T-cell (primary cell): ENCODE measurements at regions not wholly inside any gene's neighbourhood (a gene's known extent, or its start where the extent isn't known, plus 50 kb on each side); places are given as distances from the start of the nearest gene placed in this dataset.
"Not testable (repeated sequence)": the region's sequence is repeated elsewhere in the genome, so short reads cannot be mapped to it uniquely, and the experiment has no call there.

ENCODE experiments used
- ATAC-seq, 4 experiments: fragments of 200-7000 bp in 3 of 4; fragments of 150-1000 bp in 1 of 4; cut with Tn5 transposase; replicated peaks in 1 of 4; 1 replicate in 3 of 4; 2 replicates in 1 of 4; pipeline ENCODE4 v1.10.0; 2021; ENCODE audit warnings: moderate library complexity in 3 of 4, mild to moderate bottlenecking in 2 of 4, moderate number of reproducible peaks in 1 of 4
- CTCF ChIA-PET, 2 donors: fragments of 300-600 bp; sonication (Branson Sonifier 250); formaldehyde crosslinking; loops; one replicate each; lab custom pipeline; 2022; ENCODE audit warnings: antibody characterized with exemption in 2 of 2; lab: Charles Lee
- POLR2A ChIA-PET, 2 donors: fragments of 300-600 bp; sonication (Branson Sonifier 250); formaldehyde crosslinking; loops; one replicate each; lab custom pipeline; 2022; ENCODE audit warnings: antibody characterized with exemption in 2 of 2; lab: Charles Lee
- DNase-seq, 35 experiments: peaks; one replicate each; pipeline versions ENCODE4 v3.0.0 to v3.0.0-alpha.2; 2013 to 2023
- H3K27ac ChIP-seq: one replicate; pipeline ENCODE4 v1.5.1; 2013; ENCODE audit warnings: low read length
- H3K27me3 ChIP-seq, 2 experiments: replicated peaks in 1 of 2; 1 replicate in 1 of 2; 2 replicates in 1 of 2; pipeline versions ENCODE4 v1.6.1 to v1.7.0; 2013; ENCODE audit warnings: low read length in 1 of 2, mixed read lengths in 1 of 2; ENCODE audit not compliant: control insufficient read depth in 2 of 2, insufficient read depth in 2 of 2; ENCODE audit errors: extremely low read depth in 1 of 2
- H3K36me3 ChIP-seq, 2 donors: 1 replicate in 1 of 2; 2 replicates in 1 of 2; pipeline versions ENCODE4 v1.6.1 to v1.7.0; 2013; ENCODE audit warnings: low read length in 1 of 2; ENCODE audit not compliant: control insufficient read depth in 2 of 2, insufficient read depth in 1 of 2; ENCODE audit errors: extremely low read depth in 1 of 2
- H3K4me1 ChIP-seq, 2 experiments: 1 replicate in 1 of 2; 2 replicates in 1 of 2; pipeline versions ENCODE4 v1.6.1 to v1.7.0; 2013; ENCODE audit warnings: low read length in 2 of 2, mixed read lengths in 1 of 2; ENCODE audit not compliant: insufficient read depth in 2 of 2, control insufficient read depth in 1 of 2; ENCODE audit errors: extremely low read depth in 1 of 2
- H3K4me3 ChIP-seq, 2 donors: 1 replicate in 1 of 2; 2 replicates in 1 of 2; pipeline versions ENCODE4 v1.5.1 to v1.7.0; 2013; ENCODE audit warnings: mild to moderate bottlenecking in 2 of 2, low read length in 1 of 2, moderate library complexity in 1 of 2; ENCODE audit not compliant: control insufficient read depth in 1 of 2; ENCODE audit errors: extremely low read depth in 1 of 2
- H3K9me3 ChIP-seq: 2 replicates; pipeline ENCODE4 v1.7.0; 2013
- H3K27ac Mint-ChIP-seq, 2 donors: one replicate each; pipeline ENCODE4 v1.8.0; 2020 to 2021; ENCODE audit warnings: mild to moderate bottlenecking in 2 of 2, mixed read lengths in 2 of 2
- H3K27me3 Mint-ChIP-seq, 2 donors: one replicate each; pipeline ENCODE4 v1.8.0; 2021 to 2022; ENCODE audit warnings: mixed read lengths in 2 of 2
- H3K36me3 Mint-ChIP-seq: one replicate; pipeline ENCODE4 v1.8.0; 2021; ENCODE audit warnings: mixed read lengths
- H3K4me1 Mint-ChIP-seq, 3 donors: one replicate each; pipeline ENCODE4 v1.8.0; 2020 to 2022; ENCODE audit warnings: mixed read lengths in 3 of 3, mild to moderate bottlenecking in 1 of 3
- H3K4me3 Mint-ChIP-seq, 3 donors: one replicate each; pipeline ENCODE4 v1.8.0; 2020 to 2022; ENCODE audit warnings: mild to moderate bottlenecking in 3 of 3, mixed read lengths in 3 of 3, moderate library complexity in 3 of 3
- H3K9me3 Mint-ChIP-seq, 3 donors: one replicate each; pipeline ENCODE4 v1.8.0; 2020 to 2022; ENCODE audit warnings: mixed read lengths in 3 of 3
- WGBS: methylation state at CpG from one replicate; pipeline ENCODE4 v1.1.5; 2013; ENCODE audit warnings: missing lambda C conversion rate; ENCODE audit not compliant: insufficient coverage; 5-methylcytosine and 5-hydroxymethylcytosine counted together

DNA sequence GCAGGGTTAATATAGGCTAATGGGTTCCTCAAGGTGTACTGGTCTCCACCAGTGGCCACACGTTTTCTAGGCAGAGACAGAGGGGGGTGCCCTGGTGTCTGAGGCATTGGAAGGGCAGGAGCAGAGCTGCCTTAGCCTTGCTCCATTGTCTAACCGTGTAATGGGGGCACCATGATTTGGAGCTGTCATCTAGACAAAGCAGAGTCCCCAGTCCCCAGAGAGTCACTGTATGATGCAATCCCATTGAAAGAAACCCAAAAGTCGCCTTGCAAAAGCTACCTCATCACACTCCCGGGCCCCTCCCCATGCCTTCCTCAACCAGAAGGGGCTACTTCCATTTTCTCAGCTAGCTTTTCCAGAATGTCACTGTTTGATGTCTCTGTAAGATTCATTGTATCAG, 487.1 kb downstream of the AACS start:
- H3K4me1 ChIP-seq: no peaks in the 10 kb centered on the region
- ATAC-seq (no peak), DNase-seq (no peak)
- 75% methylated on average over 2 of the region's 4 CpGs for WGBS
- Mint-ChIP-seq H3K27ac (no peak overlapping the region), H3K9me3 (peaks cover 2 to 10% (median 3%) of the 10 kb centered on the region in 3 donors), H3K4me1 (no peaks in the 10 kb centered on the region), H3K4me3 (no peak overlapping the region), H3K27me3 (peaks cover 0 to 2% of the 10 kb centered on the region in 2 donors), H3K36me3 (no peaks in the 10 kb centered on the region)
- H3K27ac ChIP-seq: no peak overlapping the region
- no peaks in the 10 kb centered on the region for H3K27me3 ChIP-seq
- ChIA-PET POLR2A (no interaction called here), CTCF (no interaction called here)
- H3K9me3 ChIP-seq: no peaks in the 10 kb centered on the region
- no peaks in the 10 kb centered on the region for H3K36me3 ChIP-seq
- H3K4me3 ChIP-seq: no peak overlapping the region

DNA sequence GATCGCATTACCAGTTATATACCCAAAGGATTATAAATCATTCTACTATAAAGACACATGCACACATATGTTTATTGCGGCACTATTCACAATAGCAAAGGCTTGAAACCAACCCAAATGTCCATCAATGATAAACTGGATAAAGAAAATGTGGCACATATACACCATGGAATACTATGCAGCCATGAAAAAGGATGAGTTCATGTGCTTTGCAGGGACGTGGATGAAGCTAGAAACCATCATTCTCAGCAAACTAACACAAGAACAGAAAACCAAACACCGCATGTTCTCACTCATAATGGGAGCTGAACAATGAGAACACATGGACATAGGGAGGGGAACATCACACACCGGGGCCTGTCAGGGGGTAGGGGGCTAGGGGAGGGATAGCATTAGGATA, 495.8 kb downstream of the AACS start:
- H3K4me1 Mint-ChIP-seq, H3K27ac ChIP-seq, DNase-seq, H3K36me3 Mint-ChIP-seq, H3K4me3 Mint-ChIP-seq, H3K27ac Mint-ChIP-seq, H3K4me1 ChIP-seq, H3K27me3 Mint-ChIP-seq, CTCF ChIA-PET, POLR2A ChIA-PET, H3K4me3 ChIP-seq, H3K9me3 ChIP-seq, H3K36me3 ChIP-seq, H3K27me3 ChIP-seq, ATAC-seq: not testable (repeated sequence)
- WGBS: no CpG with 5 or more reads among the region's 5 CpGs
- peaks cover 2 to 11% (median 10%) of the 10 kb centered on the region in 3 donors for H3K9me3 Mint-ChIP-seq

GRCh38 chr12:125564753-125565152, 499.5 kb downstream of the AACS start:
- Histone ChIP-seq H3K36me3 (no peaks in the 10 kb centered on the region), H3K4me3 (no peak overlapping the region), H3K4me1 (no peaks in the 10 kb centered on the region), H3K27me3 (no peaks in the 10 kb centered on the region), H3K27ac (no peak overlapping the region), H3K9me3 (no peaks in the 10 kb centered on the region)
- 83% methylated on average over 1 of the region's 4 CpGs for WGBS
- DNase-seq: no peak
- Mint-ChIP-seq H3K27ac (no peak overlapping the region), H3K4me1 (no peaks in the 10 kb centered on the region), H3K9me3 (peaks cover 2 to 13% (median 11%) of the 10 kb centered on the region in 3 donors), H3K27me3 (no peaks in the 10 kb centered on the region), H3K36me3 (no peaks in the 10 kb centered on the region), H3K4me3 (no peak overlapping the region)
- ATAC-seq: no peak
- ChIA-PET POLR2A (no interaction called here), CTCF (no interaction called here)

GRCh38 chr12:125567581-125567980, 502.3 kb downstream of the AACS start:
- Mint-ChIP-seq H3K27me3 (no peaks in the 10 kb centered on the region), H3K4me1 (no peaks in the 10 kb centered on the region), H3K4me3 (no peak overlapping the region), H3K9me3 (peaks cover 0 to 13% (median 7%) of the 10 kb centered on the region in 3 donors), H3K27ac (no peak overlapping the region), H3K36me3 (no peaks in the 10 kb centered on the region)
- DNase-seq (no peak), ATAC-seq (no peak)
- CTCF ChIA-PET: no interaction called here
- Histone ChIP-seq H3K27ac (no peak overlapping the region), H3K27me3 (no peaks in the 10 kb centered on the region), H3K9me3 (no peaks in the 10 kb centered on the region), H3K4me3 (no peak overlapping the region), H3K4me1 (no peaks in the 10 kb centered on the region), H3K36me3 (no peaks in the 10 kb centered on the region)
- WGBS: 80% methylated on average over 1 of the region's 6 CpGs
- POLR2A ChIA-PET: no interaction called here

- ChIA-PET CTCF (no interaction called here), POLR2A (no interaction called here)
- no peaks in the 10 kb centered on the region for H3K9me3 ChIP-seq
- H3K36me3 Mint-ChIP-seq: no peaks in the 10 kb centered on the region
- no peak overlapping the region for H3K4me3 Mint-ChIP-seq
- H3K9me3 Mint-ChIP-seq: peaks cover 0 to 13% (median 7%) of the 10 kb centered on the region in 3 donors
- ATAC-seq: no peak
- no peaks in the 10 kb centered on the region for H3K27me3 Mint-ChIP-seq
- no peaks in the 10 kb centered on the region for H3K27me3 ChIP-seq
- H3K36me3 ChIP-seq: no peaks in the 10 kb centered on the region
- WGBS: 45% methylated on average over 2 of the region's 4 CpGs
- no peaks in the 10 kb centered on the region for H3K4me1 Mint-ChIP-seq
- H3K27ac Mint-ChIP-seq: no peak overlapping the region
- H3K4me1 ChIP-seq: no peaks in the 10 kb centered on the region
- H3K27ac ChIP-seq: no peak overlapping the region
- H3K4me3 ChIP-seq: no peak overlapping the region
- no peak for DNase-seq
These were observed 503.1 kb downstream of the AACS start for GRCh38 chr12:125568306-125568705.

DNA sequence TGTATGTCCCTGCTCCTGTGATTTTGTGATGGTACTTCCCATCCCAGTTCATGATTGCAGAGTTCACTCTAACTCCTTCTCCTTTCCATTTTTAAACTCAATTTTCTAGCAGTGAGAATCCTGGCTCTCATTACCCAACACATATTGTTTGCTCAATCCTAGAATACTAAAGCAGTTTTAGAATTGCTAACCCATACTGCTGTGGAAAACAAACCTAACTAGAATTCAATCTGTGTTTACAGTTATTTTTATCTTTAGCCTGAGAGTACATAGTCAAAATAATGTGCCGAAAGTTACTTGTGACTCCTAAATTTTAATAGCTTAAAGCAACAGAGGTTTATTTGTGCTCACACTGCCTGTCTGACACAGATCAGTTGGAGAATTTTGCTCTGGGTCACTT, 508.0 kb downstream of the AACS start:
- ChIA-PET CTCF (interaction anchor here in 1 of 2 donors (0.5 kb wide), 1 partner anchor 16 kb away, joined by 3 read pairs; no protein-coding TSS in a partner anchor), POLR2A (no interaction called here)
- peaks cover 2 to 13% (median 5%) of the 10 kb centered on the region in 3 donors for H3K9me3 Mint-ChIP-seq
- 100% methylated on average over 1 of the region's 1 CpG for WGBS
- Histone ChIP-seq H3K9me3 (no peaks in the 10 kb centered on the region), H3K36me3 (no peaks in the 10 kb centered on the region), H3K4me3 (no peak overlapping the region), H3K27ac (no peak overlapping the region), H3K4me1 (no peaks in the 10 kb centered on the region), H3K27me3 (no peaks in the 10 kb centered on the region)
- no peaks in the 10 kb centered on the region for H3K36me3 Mint-ChIP-seq
- DNase-seq (no peak), ATAC-seq (no peak)
- no peaks in the 10 kb centered on the region for H3K4me1 Mint-ChIP-seq
- H3K27ac Mint-ChIP-seq: no peak overlapping the region
- H3K4me3 Mint-ChIP-seq: no peak overlapping the region
- H3K27me3 Mint-ChIP-seq: no peaks in the 10 kb centered on the region

GRCh38 chr12:125577334-125577733, 512.1 kb downstream of the AACS start:
- Histone ChIP-seq H3K27ac (no peak overlapping the region), H3K4me3 (no peak overlapping the region), H3K9me3 (no peaks in the 10 kb centered on the region), H3K27me3 (peaks cover 0 to 2% of the 10 kb centered on the region in 2 experiments), H3K4me1 (no peaks in the 10 kb centered on the region), H3K36me3 (no peaks in the 10 kb centered on the region)
- ATAC-seq (no peak), DNase-seq (no peak)
- H3K4me3 Mint-ChIP-seq: no peak overlapping the region
- H3K27me3 Mint-ChIP-seq: no peaks in the 10 kb centered on the region
- CTCF ChIA-PET: no interaction called here
- H3K36me3 Mint-ChIP-seq: no peaks in the 10 kb centered on the region
- peaks cover 9 to 35% (median 23%) of the 10 kb centered on the region in 3 donors for H3K9me3 Mint-ChIP-seq
- no peak overlapping the region for H3K27ac Mint-ChIP-seq
- no peaks in the 10 kb centered on the region for H3K4me1 Mint-ChIP-seq
- POLR2A ChIA-PET: no interaction called here
